Peyer's patch (tissue), 4 donors: ENCODE measurements at regions not wholly inside any gene's neighbourhood (a gene's known extent, or its start where the extent isn't known, plus 50 kb on each side); places are given as distances from the start of the nearest gene placed in this dataset.

Source experiments
- DNase-seq, 3 donors: peaks; one replicate each; pipeline ENCODE4 v3.0.0-alpha.2; 2017 to 2019
- H3K27ac ChIP-seq, 4 donors: fragments of 200-600 bp; sonication (generic); one replicate each; pipeline ENCODE4 v1.5.1; 2016 to 2019
- H3K27me3 ChIP-seq, 2 donors: fragments of 200-600 bp; sonication (generic); one replicate each; pipeline ENCODE4 v1.5.1; 2019
- H3K36me3 ChIP-seq, 3 donors: fragments of 200-600 bp; sonication (generic); one replicate each; pipeline ENCODE4 v1.5.1; 2016 to 2019
- H3K4me1 ChIP-seq, 4 donors: fragments of 200-600 bp; sonication (generic); one replicate each; pipeline ENCODE4 v1.5.1; 2016 to 2019
- H3K4me3 ChIP-seq, 4 donors: fragments of 200-600 bp; sonication (generic); 1 replicate in 3 of 4; 2 replicates in 1 of 4; pipeline ENCODE4 v1.5.1; 2016 to 2019; ENCODE audit warnings: mild to moderate bottlenecking in 1 of 4
- H3K9me3 ChIP-seq, 4 donors: fragments of 200-600 bp; sonication (generic); one replicate each; pipeline ENCODE4 v1.5.1; 2016 to 2019; ENCODE audit warnings: mild to moderate bottlenecking in 1 of 4
- POLR2A ChIP-seq, 2 donors: fragments of 450-650 bp; IDR thresholded peaks; one replicate each; pipeline ENCODE4 v1.5.1; 2017; ENCODE audit warnings: antibody characterized with exemption in 2 of 2, mild to moderate bottlenecking in 2 of 2, moderate library complexity in 2 of 2
- TF ChIP-seq, protein P1 (sequence below), 6 experiments: fragments of 450-650 bp in 4 of 6; fragments of 200-600 bp in 2 of 6; sonication (generic) in 1 of 6; IDR thresholded peaks; one replicate each; pipeline ENCODE4 v1.5.1; 2017 to 2019; ENCODE audit warnings: antibody characterized with exemption in 6 of 6, mild to moderate bottlenecking in 3 of 6, moderate library complexity in 1 of 6

GRCh38 chr6:121896771-121897170 lies 461.3 kb downstream of the GJA1 start:
- H3K4me3 ChIP-seq: no peak overlapping the region
- no peaks in the 10 kb centered on the region for H3K27me3 ChIP-seq
- TF ChIP-seq POLR2A (IDR thresholded peaks at IDR 0.05): no peak
- TF ChIP-seq, protein P1, sequence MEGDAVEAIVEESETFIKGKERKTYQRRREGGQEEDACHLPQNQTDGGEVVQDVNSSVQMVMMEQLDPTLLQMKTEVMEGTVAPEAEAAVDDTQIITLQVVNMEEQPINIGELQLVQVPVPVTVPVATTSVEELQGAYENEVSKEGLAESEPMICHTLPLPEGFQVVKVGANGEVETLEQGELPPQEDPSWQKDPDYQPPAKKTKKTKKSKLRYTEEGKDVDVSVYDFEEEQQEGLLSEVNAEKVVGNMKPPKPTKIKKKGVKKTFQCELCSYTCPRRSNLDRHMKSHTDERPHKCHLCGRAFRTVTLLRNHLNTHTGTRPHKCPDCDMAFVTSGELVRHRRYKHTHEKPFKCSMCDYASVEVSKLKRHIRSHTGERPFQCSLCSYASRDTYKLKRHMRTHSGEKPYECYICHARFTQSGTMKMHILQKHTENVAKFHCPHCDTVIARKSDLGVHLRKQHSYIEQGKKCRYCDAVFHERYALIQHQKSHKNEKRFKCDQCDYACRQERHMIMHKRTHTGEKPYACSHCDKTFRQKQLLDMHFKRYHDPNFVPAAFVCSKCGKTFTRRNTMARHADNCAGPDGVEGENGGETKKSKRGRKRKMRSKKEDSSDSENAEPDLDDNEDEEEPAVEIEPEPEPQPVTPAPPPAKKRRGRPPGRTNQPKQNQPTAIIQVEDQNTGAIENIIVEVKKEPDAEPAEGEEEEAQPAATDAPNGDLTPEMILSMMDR (IDR thresholded peaks at IDR 0.05): no peak
- DNase-seq: no peak
- H3K4me1 ChIP-seq: no peaks in the 10 kb centered on the region
- H3K27ac ChIP-seq: no peak overlapping the region
- H3K36me3 ChIP-seq: no peaks in the 10 kb centered on the region
- H3K9me3 ChIP-seq: no peaks in the 10 kb centered on the region

DNA sequence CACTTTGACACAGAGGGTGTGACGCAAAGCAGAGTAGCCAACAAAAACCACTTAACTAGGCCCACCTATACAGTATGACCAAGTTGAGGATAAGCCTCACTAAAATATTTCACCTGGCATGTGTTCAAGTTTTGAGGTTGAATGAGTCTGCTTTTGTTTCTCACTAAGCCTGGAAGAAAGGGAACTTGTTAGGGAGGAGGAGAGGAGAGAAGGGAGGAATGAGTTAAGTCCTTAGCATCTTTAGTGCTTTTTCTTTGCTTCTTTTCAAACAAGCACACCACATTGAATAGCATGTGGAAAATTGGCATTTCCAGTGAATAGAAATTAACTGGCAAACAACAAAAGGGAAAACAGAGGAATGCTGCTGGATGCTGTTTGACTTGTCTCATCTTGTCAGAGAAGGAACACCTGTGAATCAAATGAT lies 461.9 kb downstream of the GJA1 start:
- Histone ChIP-seq H3K4me1 (no peaks in the 10 kb centered on the region), H3K27ac (no peak overlapping the region), H3K9me3 (no peaks in the 10 kb centered on the region), H3K27me3 (no peaks in the 10 kb centered on the region), H3K4me3 (no peak overlapping the region), H3K36me3 (no peaks in the 10 kb centered on the region)
- DNase-seq: no peak
- no peak for TF ChIP-seq POLR2A (IDR thresholded peaks at IDR 0.05)
- TF ChIP-seq, protein P1 (IDR thresholded peaks at IDR 0.05): no peak

GRCh38 chr6:121901432-121901831 lies 466.0 kb downstream of the GJA1 start:
- DNase-seq: no peak
- Histone ChIP-seq H3K4me3 (no peak overlapping the region), H3K9me3 (no peaks in the 10 kb centered on the region), H3K36me3 (no peaks in the 10 kb centered on the region), H3K4me1 (no peaks in the 10 kb centered on the region), H3K27ac (no peak overlapping the region), H3K27me3 (no peaks in the 10 kb centered on the region)
- TF ChIP-seq, protein P1 (IDR thresholded peaks at IDR 0.05): no peak
- TF ChIP-seq POLR2A (IDR thresholded peaks at IDR 0.05): no peak

DNA sequence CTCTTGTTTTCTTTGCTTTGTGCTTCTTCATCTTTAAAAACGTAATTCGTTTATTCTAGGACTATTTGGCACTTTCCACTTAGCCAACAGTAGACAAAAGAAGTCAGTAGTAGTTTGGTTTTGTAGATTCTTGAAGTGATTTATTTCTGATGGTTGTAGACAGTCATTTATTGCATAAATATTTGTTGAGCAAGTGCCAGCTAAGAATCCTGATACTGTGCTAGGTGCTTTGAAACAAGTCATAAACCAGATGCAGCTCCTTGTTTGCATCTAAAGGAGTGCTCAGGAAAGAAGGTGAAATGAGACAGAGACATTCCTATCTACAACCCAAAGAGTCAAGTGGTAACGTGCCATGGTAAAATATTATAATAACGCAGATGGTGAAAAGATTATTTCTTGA lies 469.1 kb downstream of the GJA1 start:
- no peak for TF ChIP-seq POLR2A (IDR thresholded peaks at IDR 0.05)
- TF ChIP-seq, protein P1 (IDR thresholded peaks at IDR 0.05): no peak
- no peak overlapping the region for H3K27ac ChIP-seq
- no peak overlapping the region for H3K4me3 ChIP-seq
- no peaks in the 10 kb centered on the region for H3K27me3 ChIP-seq
- H3K4me1 ChIP-seq: no peaks in the 10 kb centered on the region
- H3K36me3 ChIP-seq: no peaks in the 10 kb centered on the region
- no peak for DNase-seq
- H3K9me3 ChIP-seq: no peaks in the 10 kb centered on the region

- DNase-seq: no peak
- no peaks in the 10 kb centered on the region for H3K36me3 ChIP-seq
- no peaks in the 10 kb centered on the region for H3K27me3 ChIP-seq
- H3K4me3 ChIP-seq: no peak overlapping the region
- no peaks in the 10 kb centered on the region for H3K4me1 ChIP-seq
- no peak for TF ChIP-seq POLR2A (IDR thresholded peaks at IDR 0.05)
- TF ChIP-seq, protein P1 (IDR thresholded peaks at IDR 0.05): no peak
- no peaks in the 10 kb centered on the region for H3K9me3 ChIP-seq
- H3K27ac ChIP-seq: no peak overlapping the region
Measured at GRCh38 chr6:121912905-121913304, 477.5 kb downstream of the GJA1 start.

DNA sequence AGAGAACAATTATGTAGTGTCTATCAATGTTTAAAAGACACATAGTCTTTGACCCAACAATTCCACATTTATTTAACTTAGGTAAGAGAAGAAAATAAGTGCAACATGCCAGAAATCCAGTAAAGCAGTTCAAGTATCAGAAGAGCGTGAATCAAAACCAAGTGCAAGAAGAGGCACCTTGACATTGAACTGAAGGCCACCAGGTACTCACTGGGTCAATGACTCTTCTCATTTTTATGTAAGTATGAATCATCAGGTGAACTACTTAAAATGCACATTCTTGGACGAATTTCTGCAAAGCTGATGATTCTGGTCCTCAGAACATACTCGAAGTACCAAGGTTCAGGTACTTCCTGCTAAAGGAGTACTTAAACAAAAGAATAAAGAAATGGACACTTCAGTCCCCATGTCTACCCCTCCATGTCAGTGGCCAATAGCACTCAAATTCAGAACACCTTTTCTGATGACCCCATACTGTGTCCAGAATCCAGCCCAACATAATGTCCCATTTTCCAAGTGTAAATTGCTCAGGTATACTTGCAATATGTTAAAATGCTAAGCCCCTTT lies 481.9 kb downstream of the GJA1 start:
- Histone ChIP-seq H3K4me3 (no peak overlapping the region), H3K36me3 (no peaks in the 10 kb centered on the region), H3K9me3 (no peaks in the 10 kb centered on the region), H3K4me1 (no peaks in the 10 kb centered on the region), H3K27ac (no peak overlapping the region), H3K27me3 (no peaks in the 10 kb centered on the region)
- TF ChIP-seq POLR2A (IDR thresholded peaks at IDR 0.05): no peak
- TF ChIP-seq, protein P1 (IDR thresholded peaks at IDR 0.05): no peak
- no peak for DNase-seq
